Omental fat pad (tissue), 3 donors: ENCODE measurements at regions not wholly inside any gene's neighbourhood (a gene's known extent, or its start where the extent isn't known, plus 50 kb on each side); places are given as distances from the start of the nearest gene placed in this dataset.

Experiments used
- ATAC-seq: fragments of 150-250 bp; one replicate; pipeline ENCODE4 v1.9.1; 2016; ENCODE audit warnings: mild to moderate bottlenecking, moderate library complexity; ENCODE audit not compliant: low FRiP score
- DNase-seq: peaks from one replicate; pipeline ENCODE4 v3.0.0-alpha.2; 2019; ENCODE audit warnings: low spot score
- TF ChIP-seq, protein P1 (sequence below), 3 donors: fragments of 450-650 bp; IDR thresholded peaks; one replicate each; pipeline ENCODE4 v1.5.1; 2016 to 2017; ENCODE audit warnings: antibody characterized with exemption in 3 of 3, mild to moderate bottlenecking in 3 of 3, moderate library complexity in 2 of 3

DNA sequence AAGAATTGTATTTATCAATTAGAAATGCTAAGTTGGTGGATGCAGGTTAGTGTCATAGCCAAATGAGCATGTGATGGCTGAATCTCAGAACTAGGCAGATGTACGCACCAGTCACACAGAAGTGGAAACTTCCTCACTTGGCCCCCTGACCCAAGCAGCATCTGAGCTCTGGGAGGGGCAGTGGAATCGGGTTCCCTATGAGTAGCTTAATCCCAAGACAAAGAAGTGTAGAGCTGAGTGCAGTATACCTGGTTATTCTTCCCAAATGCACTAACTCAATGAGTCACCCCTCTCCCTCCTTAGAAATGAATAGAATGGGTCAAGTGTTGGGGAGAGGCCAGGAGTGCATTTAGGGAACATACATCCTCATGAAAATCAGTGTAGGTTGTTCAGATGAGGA, 224.6 kb downstream of the FAT3 start:
- TF ChIP-seq, protein P1, sequence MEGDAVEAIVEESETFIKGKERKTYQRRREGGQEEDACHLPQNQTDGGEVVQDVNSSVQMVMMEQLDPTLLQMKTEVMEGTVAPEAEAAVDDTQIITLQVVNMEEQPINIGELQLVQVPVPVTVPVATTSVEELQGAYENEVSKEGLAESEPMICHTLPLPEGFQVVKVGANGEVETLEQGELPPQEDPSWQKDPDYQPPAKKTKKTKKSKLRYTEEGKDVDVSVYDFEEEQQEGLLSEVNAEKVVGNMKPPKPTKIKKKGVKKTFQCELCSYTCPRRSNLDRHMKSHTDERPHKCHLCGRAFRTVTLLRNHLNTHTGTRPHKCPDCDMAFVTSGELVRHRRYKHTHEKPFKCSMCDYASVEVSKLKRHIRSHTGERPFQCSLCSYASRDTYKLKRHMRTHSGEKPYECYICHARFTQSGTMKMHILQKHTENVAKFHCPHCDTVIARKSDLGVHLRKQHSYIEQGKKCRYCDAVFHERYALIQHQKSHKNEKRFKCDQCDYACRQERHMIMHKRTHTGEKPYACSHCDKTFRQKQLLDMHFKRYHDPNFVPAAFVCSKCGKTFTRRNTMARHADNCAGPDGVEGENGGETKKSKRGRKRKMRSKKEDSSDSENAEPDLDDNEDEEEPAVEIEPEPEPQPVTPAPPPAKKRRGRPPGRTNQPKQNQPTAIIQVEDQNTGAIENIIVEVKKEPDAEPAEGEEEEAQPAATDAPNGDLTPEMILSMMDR (IDR thresholded peaks at IDR 0.05): no peak
- DNase-seq (no peak), ATAC-seq (no peak)

DNA sequence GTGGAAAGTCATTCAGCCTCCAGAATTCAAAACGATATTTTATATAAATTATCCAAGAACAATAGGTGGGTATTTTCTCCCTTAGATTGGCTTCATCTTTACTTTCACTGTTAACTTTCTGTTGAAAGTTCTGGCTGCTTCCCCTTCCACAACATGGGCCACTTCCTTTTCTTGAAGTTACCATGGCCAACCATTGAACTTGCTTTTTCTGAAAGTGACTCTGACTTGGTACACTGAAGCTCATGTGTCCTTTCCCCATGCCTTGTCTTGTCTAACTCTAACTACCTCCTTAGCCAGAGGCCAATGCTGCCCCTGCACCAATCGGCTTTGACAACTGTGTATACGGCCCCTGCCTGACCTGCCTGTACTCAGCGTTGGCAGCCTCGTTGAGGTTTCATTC, 225.2 kb downstream of the FAT3 start:
- DNase-seq (no peak), ATAC-seq (no peak)
- TF ChIP-seq, protein P1 (IDR thresholded peaks at IDR 0.05): no peak

DNA sequence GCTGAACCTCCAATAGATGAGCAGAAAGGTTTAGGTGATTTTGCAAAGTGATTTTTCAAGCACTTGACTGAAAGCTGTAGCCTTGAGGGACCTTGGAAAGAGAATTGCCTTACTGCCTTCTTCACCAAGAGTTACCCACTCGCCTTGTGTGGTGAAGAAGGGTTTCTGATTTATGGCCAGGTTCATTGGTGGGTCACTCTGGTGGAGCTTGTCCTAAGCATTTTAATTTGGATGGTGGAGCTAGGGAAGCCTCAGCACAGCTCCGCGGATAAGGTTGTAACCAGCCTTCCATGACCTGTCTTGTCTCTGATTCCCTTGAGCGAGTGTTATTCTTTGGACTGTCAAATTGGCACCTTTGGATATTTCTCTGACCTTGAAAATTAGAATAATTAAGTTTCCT, 226.4 kb downstream of the FAT3 start:
- ATAC-seq (no peak), DNase-seq (no peak)
- TF ChIP-seq, protein P1 (IDR thresholded peaks at IDR 0.05): no peak

DNA sequence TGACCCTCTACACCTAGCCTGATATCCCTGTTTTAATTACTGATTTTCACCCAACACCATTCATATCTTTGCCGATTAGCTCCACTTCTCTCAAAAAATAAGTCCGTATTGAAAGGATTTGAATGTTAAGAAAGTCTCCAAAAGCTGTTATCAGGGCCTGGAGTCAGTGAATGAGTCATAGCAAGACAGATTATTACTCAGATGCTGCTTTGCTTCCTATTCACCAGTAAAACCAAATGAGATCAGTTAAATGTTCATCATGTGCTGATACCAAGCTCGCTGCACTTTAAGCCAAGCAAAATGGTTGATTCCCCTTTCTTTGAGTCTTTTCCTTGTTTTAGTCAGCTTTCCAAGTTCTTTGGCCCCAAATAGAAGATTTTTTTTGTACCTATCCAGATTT, 228.4 kb downstream of the FAT3 start:
- DNase-seq: no peak
- peak; percentile 89 for ATAC-seq
- TF ChIP-seq, protein P1 (IDR thresholded peaks at IDR 0.05): no peak

DNA sequence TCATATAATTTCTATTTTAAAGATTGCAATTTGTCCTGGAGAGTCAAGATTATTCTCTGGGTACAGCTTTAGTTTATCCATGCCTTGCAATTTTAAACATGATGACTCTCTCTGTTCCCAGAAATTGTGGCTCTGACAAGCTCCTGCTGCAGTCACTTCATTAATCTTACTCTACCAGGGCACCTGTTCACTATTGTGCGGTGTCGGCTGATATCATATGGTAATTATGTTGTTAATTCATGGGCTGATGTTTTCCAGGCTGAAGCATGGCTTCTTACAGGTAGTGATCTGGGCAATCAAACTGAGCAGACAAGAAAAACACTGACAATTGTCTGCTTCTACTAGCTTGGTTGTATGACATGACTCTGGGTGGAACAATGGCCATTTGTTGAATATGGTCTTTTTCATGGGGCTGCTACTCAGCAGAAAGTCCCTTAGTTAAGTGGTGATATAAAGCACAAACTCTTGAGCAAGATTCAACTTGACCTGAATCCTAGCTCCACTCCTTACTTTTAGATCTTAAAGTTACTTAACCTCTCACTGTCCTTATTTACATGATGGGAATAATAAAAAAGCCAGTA, 230.7 kb downstream of the FAT3 start:
- TF ChIP-seq, protein P1 (IDR thresholded peaks at IDR 0.05): no peak
- DNase-seq: no peak
- ATAC-seq: no peak

DNA sequence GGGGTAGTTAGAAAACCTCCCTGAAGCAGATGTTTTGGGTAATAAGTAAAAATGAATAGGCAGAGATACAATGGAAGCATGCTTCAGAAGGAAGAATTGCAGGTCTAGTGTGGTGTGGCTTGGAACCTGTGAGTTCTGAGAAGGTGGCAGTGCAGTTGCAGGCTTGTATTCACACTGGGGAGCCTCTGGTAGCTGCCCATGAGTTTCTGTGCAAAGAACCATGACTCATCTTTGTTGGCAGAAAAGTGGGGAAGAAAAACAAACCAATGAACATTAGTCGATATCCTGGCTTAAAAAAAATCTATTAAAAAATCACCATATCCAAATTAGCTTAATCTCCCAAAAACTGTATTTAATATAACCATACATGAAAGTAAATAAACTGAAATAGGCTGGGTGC, 232.6 kb downstream of the FAT3 start:
- TF ChIP-seq, protein P1 (IDR thresholded peaks at IDR 0.05): no peak
- DNase-seq: no peak
- ATAC-seq: no peak

DNA sequence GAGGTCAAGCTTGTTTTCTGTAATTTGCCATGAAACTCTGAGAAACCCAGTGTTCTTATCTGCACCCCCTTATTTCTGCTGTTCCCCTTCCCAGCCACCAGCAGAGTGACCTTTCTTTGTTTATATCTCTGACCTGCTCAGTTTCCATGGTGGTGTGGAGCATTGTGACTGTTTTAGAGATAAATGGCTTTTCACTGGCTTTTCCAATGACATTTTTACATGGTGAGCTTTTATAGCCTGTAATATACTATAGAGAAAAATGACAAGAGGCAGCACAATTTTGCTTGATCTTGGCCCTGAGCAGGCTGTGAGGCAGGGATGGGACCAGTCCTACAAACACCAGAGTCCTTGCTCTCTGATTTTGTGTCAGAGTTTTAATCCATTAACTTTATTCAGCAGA, 233.9 kb downstream of the FAT3 start:
- DNase-seq: no peak
- TF ChIP-seq, protein P1 (IDR thresholded peaks at IDR 0.05): no peak
- no peak for ATAC-seq
